Osteoblast (primary cell): ENCODE measurements at regions not wholly inside any gene's neighbourhood (a gene's known extent, or its start where the extent isn't known, plus 50 kb on each side); places are given as distances from the start of the nearest gene placed in this dataset.

Experiments
- DNase-seq: peaks from one replicate; pipeline ENCODE4 v3.0.0; 2011; ENCODE audit warnings: low spot score, mixed read lengths; ENCODE audit not compliant: insufficient read length; ENCODE audit errors: missing footprints
- H2AFZ ChIP-seq: 2 replicates; pipeline ENCODE4 v1.6.0; 2011; ENCODE audit warnings: mild to moderate bottlenecking, low read length
- H3K27ac ChIP-seq: 2 replicates; pipeline ENCODE4 v1.5.1; 2011; ENCODE audit warnings: mild to moderate bottlenecking, low read depth, low read length, moderate library complexity
- H3K27me3 ChIP-seq: 2 replicates; pipeline ENCODE4 v1.6.0; 2012; ENCODE audit warnings: mild to moderate bottlenecking, control low read depth, inconsistent platforms, low read length, moderate library complexity; ENCODE audit not compliant: insufficient read depth
- H3K36me3 ChIP-seq: 2 replicates; pipeline ENCODE4 v1.5.1; 2011; ENCODE audit warnings: mild to moderate bottlenecking, low read length, control low read depth, moderate library complexity; ENCODE audit not compliant: insufficient read depth
- H3K4me1 ChIP-seq: 2 replicates; pipeline ENCODE4 v1.5.1; 2011; ENCODE audit warnings: mild to moderate bottlenecking, low read length, control low read depth, moderate library complexity; ENCODE audit not compliant: insufficient read depth
- H3K4me2 ChIP-seq: 2 replicates; pipeline ENCODE4 v1.6.0; 2011; ENCODE audit warnings: mild to moderate bottlenecking, low read length; ENCODE audit not compliant: insufficient read depth
- H3K4me3 ChIP-seq: fragments of 200-600 bp; sonication (generic); 3 replicates; pipeline ENCODE4 v1.5.1; 2012; ENCODE audit warnings: mild to moderate bottlenecking, low read length, inconsistent platforms; ENCODE audit not compliant: insufficient read depth
- H3K79me2 ChIP-seq: 2 replicates; pipeline ENCODE4 v1.6.0; 2012; ENCODE audit warnings: mild to moderate bottlenecking, low read length, control low read depth, inconsistent platforms; ENCODE audit not compliant: insufficient read depth
- H3K9me3 ChIP-seq: 2 replicates; pipeline ENCODE4 v1.5.1; 2011; ENCODE audit warnings: low read depth, low read length, control low read depth
- H4K20me1 ChIP-seq: 2 replicates; pipeline ENCODE4 v1.6.0; 2012; ENCODE audit warnings: mild to moderate bottlenecking, low read length, control low read depth; ENCODE audit not compliant: insufficient read depth
- CTCF ChIP-seq: IDR thresholded peaks from 2 replicates; pipeline ENCODE4 v1.5.1; 2011; ENCODE audit warnings: mild to moderate bottlenecking, low read depth, low read length, moderate library complexity; ENCODE audit errors: extremely low read depth

- no peak overlapping the region for H2AFZ ChIP-seq
- no peak for TF ChIP-seq CTCF
Observed at GRCh38 chr2:155218292-155218924, 519.9 kb downstream of the KCNJ3 start.

GRCh38 chr2:155215037-155215707 is 516.7 kb downstream of the KCNJ3 start:
- no peak overlapping the region for H3K4me2 ChIP-seq
- H3K27me3 ChIP-seq = no peaks in the 10 kb centered on the region
- H3K4me1 ChIP-seq = no peaks in the 10 kb centered on the region
- no peak overlapping the region for H3K27ac ChIP-seq
- TF ChIP-seq CTCF = no peak
- H2AFZ ChIP-seq = no peak overlapping the region
- H3K79me2 ChIP-seq = no peaks in the 10 kb centered on the region
- H4K20me1 ChIP-seq = no peaks in the 10 kb centered on the region
- H3K36me3 ChIP-seq = no peaks in the 10 kb centered on the region
- no peak overlapping the region for H3K4me3 ChIP-seq
- H3K9me3 ChIP-seq = no peaks in the 10 kb centered on the region
- no peak for DNase-seq

More at GRCh38 chr2:155218292-155218924, 519.9 kb downstream of the KCNJ3 start:
- Histone ChIP-seq H3K27me3 (no peaks in the 10 kb centered on the region), H3K79me2 (no peaks in the 10 kb centered on the region), H3K4me3 (no peak overlapping the region), H3K4me2 (no peak overlapping the region), H3K9me3 (no peaks in the 10 kb centered on the region), H3K36me3 (no peaks in the 10 kb centered on the region), H4K20me1 (no peaks in the 10 kb centered on the region), H3K27ac (no peak overlapping the region), H3K4me1 (no peaks in the 10 kb centered on the region)
- DNase-seq = no peak

- no peak for DNase-seq
- H3K79me2 ChIP-seq = no peaks in the 10 kb centered on the region
- H3K27ac ChIP-seq = no peak overlapping the region
- no peak for TF ChIP-seq CTCF
- H3K4me2 ChIP-seq = no peak overlapping the region
- no peaks in the 10 kb centered on the region for H3K36me3 ChIP-seq
- no peaks in the 10 kb centered on the region for H3K9me3 ChIP-seq
- no peaks in the 10 kb centered on the region for H3K27me3 ChIP-seq
- H4K20me1 ChIP-seq = no peaks in the 10 kb centered on the region
- H3K4me3 ChIP-seq = no peak overlapping the region
- H2AFZ ChIP-seq = no peak overlapping the region
- no peaks in the 10 kb centered on the region for H3K4me1 ChIP-seq
Observed at GRCh38 chr2:155209696-155210450, 511.4 kb downstream of the KCNJ3 start.

GRCh38 chr2:155203178-155203577 is 504.7 kb downstream of the KCNJ3 start:
- DNase-seq = no peak
- no peaks in the 10 kb centered on the region for H3K36me3 ChIP-seq
- no peak overlapping the region for H3K27ac ChIP-seq
- H3K27me3 ChIP-seq = no peaks in the 10 kb centered on the region
- H3K9me3 ChIP-seq = no peaks in the 10 kb centered on the region
- H3K4me3 ChIP-seq = no peak overlapping the region
- H3K79me2 ChIP-seq = no peaks in the 10 kb centered on the region
- H3K4me1 ChIP-seq = no peaks in the 10 kb centered on the region
- H4K20me1 ChIP-seq = no peaks in the 10 kb centered on the region
- TF ChIP-seq CTCF = no peak
- no peak overlapping the region for H3K4me2 ChIP-seq
- no peak overlapping the region for H2AFZ ChIP-seq
